GM12878 (cell line): ENCODE measurements at regions not wholly inside any gene's neighbourhood (a gene's known extent, or its start where the extent isn't known, plus 50 kb on each side); places are given as distances from the start of the nearest gene placed in this dataset.

Experiments used
- ATAC-seq: fragments of 200-7000 bp; cut with Tn5 transposase; 3 replicates; pipeline ENCODE4 v1.9.1; 2020; ENCODE audit warnings: mild to moderate bottlenecking, moderate library complexity
- BruUV-seq: library from RNA; stranded (reverse); fragments of 400-500 nt; replicated peaks from 2 replicates; lab custom pipeline; 2021; lab: Mats Ljungman, UMichigan
- CTCF ChIA-PET: fragments of 300-600 bp; sonication (Branson Sonifier 250); formaldehyde crosslinking; extraction: SDS; loops from one replicate; lab custom pipeline; 2021; ENCODE audit warnings: inconsistent platforms; lab: Yijun Ruan, JAX
- POLR2A ChIA-PET: fragments of 350-600 bp; formaldehyde crosslinking; extraction: SDS; loops from one replicate; lab custom pipeline; 2021; ENCODE audit warnings: inconsistent platforms; lab: Charles Lee
- RAD21 ChIA-PET: fragments of 300-600 bp; sonication (Branson Sonifier 250); formaldehyde crosslinking; loops from one replicate; lab custom pipeline; 2023; ENCODE audit warnings: antibody characterized with exemption; ENCODE audit not compliant: unreplicated experiment; lab: Charles Lee
- SMC1A ChIA-PET: fragments of 300-600 bp; sonication (Branson Sonifier 250); formaldehyde crosslinking; loops from one replicate; lab custom pipeline; 2023; ENCODE audit not compliant: unreplicated experiment, uncharacterized antibody; lab: Charles Lee
- DNase-seq: peaks from one replicate; pipeline ENCODE4 v3.0.0-alpha.2; 2011; ENCODE audit warnings: low read depth, low spot score
- FAIRE-seq: peaks from 3 replicates; lab custom pipeline; 2011; peaks lifted over from hg19 to GRCh38; lab: Jason Lieb, UNC
- H2AFZ ChIP-seq: 2 replicates; pipeline ENCODE4 v1.6.0; 2011; ENCODE audit warnings: low read depth, low read length, control low read depth; ENCODE audit not compliant: control insufficient read depth
- H3K27ac ChIP-seq: 2 replicates; pipeline ENCODE4 v1.5.1; 2011; ENCODE audit warnings: control low read depth; ENCODE audit not compliant: control insufficient read depth, insufficient read depth
- H3K27me3 ChIP-seq, 2 experiments: replicated peaks in 1 of 2; 2 replicates each; pipeline versions ENCODE4 v1.6.0 to v1.6.1; 2011; ENCODE audit warnings: low read length in 1 of 2; ENCODE audit not compliant: control insufficient read depth in 2 of 2, insufficient read depth in 2 of 2
- H3K36me3 ChIP-seq, 2 experiments: 2 replicates each; pipeline ENCODE4 v1.5.1; 2011; ENCODE audit warnings: low read length in 1 of 2; ENCODE audit not compliant: control insufficient read depth in 2 of 2, insufficient read depth in 2 of 2
- H3K4me1 ChIP-seq: 2 replicates; pipeline ENCODE4 v1.6.1; 2011; ENCODE audit warnings: mild to moderate bottlenecking, low read length, moderate library complexity, mixed read lengths; ENCODE audit not compliant: control insufficient read depth, insufficient read depth
- H3K4me2 ChIP-seq: 2 replicates; pipeline ENCODE4 v1.6.0; 2011; ENCODE audit warnings: control low read depth; ENCODE audit not compliant: control insufficient read depth, insufficient read depth
- H3K4me3 ChIP-seq: fragments of 200-600 bp; sonication (generic); 2 replicates; pipeline ENCODE4 v1.5.1; 2016
- H3K79me2 ChIP-seq: 2 replicates; pipeline ENCODE4 v1.6.0; 2011; ENCODE audit warnings: low read length; ENCODE audit not compliant: control insufficient read depth, insufficient read depth
- H3K9ac ChIP-seq: 2 replicates; pipeline ENCODE4 v1.8.0; 2011; ENCODE audit warnings: low read length, control low read depth, mixed read lengths; ENCODE audit not compliant: control insufficient read depth, insufficient read depth
- H3K9me3 ChIP-seq: replicated peaks from 3 replicates; pipeline ENCODE4 v1.5.1; 2011; ENCODE audit warnings: mild to moderate bottlenecking, low read length; ENCODE audit not compliant: control insufficient read depth, insufficient read depth
- H4K20me1 ChIP-seq: 2 replicates; pipeline ENCODE4 v1.6.0; 2011; ENCODE audit not compliant: control insufficient read depth, insufficient read depth
- ASH2L ChIP-seq: fragments of 300-600, 200-600 bp; sonication (generic); IDR thresholded peaks from 2 replicates; pipeline ENCODE4 v1.6.1; 2017; ENCODE audit warnings: low read depth, mild to moderate bottlenecking, borderline replicate concordance
- CBX5 ChIP-seq: sonication (generic); IDR thresholded peaks from 2 replicates; pipeline ENCODE4 v1.6.1; 2016; ENCODE audit warnings: low read depth, moderate library complexity, mild to moderate bottlenecking, inconsistent platforms
- IKZF2 ChIP-seq, 2 experiments: fragments of 450-650 bp; IDR thresholded peaks; 2 replicates each; pipeline ENCODE4 v1.6.1; 2017; ENCODE audit warnings: mild to moderate bottlenecking in 2 of 2, moderate library complexity in 2 of 2
- NFYB ChIP-seq: IDR thresholded peaks from 2 replicates; pipeline ENCODE4 v1.6.1; 2011; ENCODE audit warnings: low read depth, mild to moderate bottlenecking, low read length, improper control_type of control experiment, moderate library complexity; ENCODE audit not compliant: insufficient read depth
- PML ChIP-seq: IDR thresholded peaks from 2 replicates; pipeline ENCODE4 v1.6.1; 2012; ENCODE audit warnings: low read length, inconsistent platforms
- RBBP5 ChIP-seq: fragments of 200-600 bp; sonication (generic); conservative IDR thresholded peaks from 2 replicates; pipeline ENCODE4 v1.6.1; 2016
- STAT3 ChIP-seq: IDR thresholded peaks from 2 replicates; pipeline ENCODE4 v1.6.1; 2011; ENCODE audit warnings: low read depth, low read length, improper control_type of control experiment
- TAF1 ChIP-seq: IDR thresholded peaks from 2 replicates; pipeline ENCODE4 v1.6.1; 2011; ENCODE audit warnings: mild to moderate bottlenecking, low read depth, low read length, borderline replicate concordance
- TARDBP ChIP-seq: IDR thresholded peaks from 2 replicates; pipeline ENCODE4 v1.6.1; 2016; ENCODE audit warnings: borderline replicate concordance
- YY1 ChIP-seq: IDR thresholded peaks from 2 replicates; pipeline ENCODE4 v1.6.1; 2011; ENCODE audit warnings: low read depth, mild to moderate bottlenecking, low read length
- WGBS: methylation state at CpG from one replicate; pipeline ENCODE4 v1.1.6; 2016; ENCODE audit warnings: low lambda C conversion rate; ENCODE audit not compliant: insufficient replicate concordance, insufficient coverage; ENCODE audit errors: missing lambda C conversion rate; 5-methylcytosine and 5-hydroxymethylcytosine counted together
- in situ Hi-C: fragments of 300-500 bp; cut with MboI; formaldehyde crosslinking; loops from 9 replicates; pipeline ENCODE4 v1.14.3; 2018; ENCODE audit warnings: mixed read lengths
- intact Hi-C: fragments of 100-400 bp; cut with micrococcal nuclease; formaldehyde crosslinking; loops from one replicate; pipeline ENCODE4 v1.14.2; 2022; ENCODE audit not compliant: unreplicated experiment
- TF ChIP-seq, protein P1 (sequence below): fragments of 450-650 bp; IDR thresholded peaks from 2 replicates; pipeline ENCODE4 v1.6.1; 2017; ENCODE audit warnings: mild to moderate bottlenecking, moderate library complexity
- TF ChIP-seq, protein P2 (sequence below): fragments of 450-650 bp; IDR thresholded peaks from 2 replicates; pipeline ENCODE4 v1.6.1; 2016; ENCODE audit warnings: mild to moderate bottlenecking, moderate library complexity, borderline replicate concordance
- TF ChIP-seq, protein P3 (sequence below): fragments of 450-650 bp; IDR thresholded peaks from 2 replicates; pipeline ENCODE4 v1.6.1; 2014; ENCODE audit warnings: mild to moderate bottlenecking

DNA sequence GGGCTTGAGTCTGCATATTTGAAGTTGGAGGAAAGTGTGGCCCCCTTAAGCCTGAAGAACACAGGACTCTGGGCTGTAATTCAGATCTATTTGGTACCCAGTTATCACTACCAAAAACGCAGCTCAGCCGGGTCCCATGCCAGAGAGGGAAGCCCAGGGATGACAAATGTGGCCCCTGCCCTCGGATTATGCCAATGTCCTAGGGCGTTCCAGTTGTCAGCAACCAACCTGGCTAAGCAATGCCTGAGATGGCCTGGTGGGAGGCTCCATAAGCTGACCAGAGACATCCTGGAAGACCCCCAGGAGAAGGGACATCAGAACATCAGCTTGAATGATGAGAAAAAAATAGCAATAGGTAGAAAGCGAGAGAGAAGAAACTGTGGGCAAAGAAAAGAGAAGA, 79.6 kb upstream of the UQCRFS1 start:
- Histone ChIP-seq H3K27me3 (no peaks in the 10 kb centered on the region), H3K4me3 (no peak overlapping the region), H3K27ac (no peak overlapping the region), H3K9me3 (no peaks in the 10 kb centered on the region), H4K20me1 (no peaks in the 10 kb centered on the region), H3K9ac (no peak overlapping the region), H3K4me1 (no peaks in the 10 kb centered on the region), H3K36me3 (no peaks in the 10 kb centered on the region), H3K79me2 (no peaks in the 10 kb centered on the region), H2AFZ (no peak overlapping the region), H3K4me2 (no peak overlapping the region)
- 12% methylated on average over 5 of the region's 5 CpGs for WGBS
- in situ Hi-C loops (no loop called here), intact Hi-C loops (no loop called here)
- ChIA-PET CTCF (interaction anchor here (0.7 to 1.1 kb wide), 2 partner anchors 20 to 38 kb away, joined by 3 read pairs; no protein-coding TSS in a partner anchor), POLR2A (no interaction called here), RAD21 (no interaction called here), SMC1A (no interaction called here)
- FAIRE-seq (no peak), DNase-seq (no peak), ATAC-seq (no peak)
- no TSS peak for BruUV-seq
- TF ChIP-seq IKZF2 (IDR thresholded peaks at IDR 0.05): no peak
- TF ChIP-seq, protein P1, sequence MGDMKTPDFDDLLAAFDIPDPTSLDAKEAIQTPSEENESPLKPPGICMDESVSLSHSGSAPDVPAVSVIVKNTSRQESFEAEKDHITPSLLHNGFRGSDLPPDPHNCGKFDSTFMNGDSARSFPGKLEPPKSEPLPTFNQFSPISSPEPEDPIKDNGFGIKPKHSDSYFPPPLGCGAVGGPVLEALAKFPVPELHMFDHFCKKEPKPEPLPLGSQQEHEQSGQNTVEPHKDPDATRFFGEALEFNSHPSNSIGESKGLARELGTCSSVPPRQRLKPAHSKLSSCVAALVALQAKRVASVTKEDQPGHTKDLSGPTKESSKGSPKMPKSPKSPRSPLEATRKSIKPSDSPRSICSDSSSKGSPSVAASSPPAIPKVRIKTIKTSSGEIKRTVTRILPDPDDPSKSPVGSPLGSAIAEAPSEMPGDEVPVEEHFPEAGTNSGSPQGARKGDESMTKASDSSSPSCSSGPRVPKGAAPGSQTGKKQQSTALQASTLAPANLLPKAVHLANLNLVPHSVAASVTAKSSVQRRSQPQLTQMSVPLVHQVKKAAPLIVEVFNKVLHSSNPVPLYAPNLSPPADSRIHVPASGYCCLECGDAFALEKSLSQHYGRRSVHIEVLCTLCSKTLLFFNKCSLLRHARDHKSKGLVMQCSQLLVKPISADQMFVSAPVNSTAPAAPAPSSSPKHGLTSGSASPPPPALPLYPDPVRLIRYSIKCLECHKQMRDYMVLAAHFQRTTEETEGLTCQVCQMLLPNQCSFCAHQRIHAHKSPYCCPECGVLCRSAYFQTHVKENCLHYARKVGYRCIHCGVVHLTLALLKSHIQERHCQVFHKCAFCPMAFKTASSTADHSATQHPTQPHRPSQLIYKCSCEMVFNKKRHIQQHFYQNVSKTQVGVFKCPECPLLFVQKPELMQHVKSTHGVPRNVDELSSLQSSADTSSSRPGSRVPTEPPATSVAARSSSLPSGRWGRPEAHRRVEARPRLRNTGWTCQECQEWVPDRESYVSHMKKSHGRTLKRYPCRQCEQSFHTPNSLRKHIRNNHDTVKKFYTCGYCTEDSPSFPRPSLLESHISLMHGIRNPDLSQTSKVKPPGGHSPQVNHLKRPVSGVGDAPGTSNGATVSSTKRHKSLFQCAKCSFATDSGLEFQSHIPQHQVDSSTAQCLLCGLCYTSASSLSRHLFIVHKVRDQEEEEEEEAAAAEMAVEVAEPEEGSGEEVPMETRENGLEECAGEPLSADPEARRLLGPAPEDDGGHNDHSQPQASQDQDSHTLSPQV: no peak
- TF ChIP-seq RBBP5: no peak
- no peak for TF ChIP-seq TAF1
- no peak for TF ChIP-seq YY1
- no peak for TF ChIP-seq PML
- no peak for TF ChIP-seq CBX5
- TF ChIP-seq, protein P2, sequence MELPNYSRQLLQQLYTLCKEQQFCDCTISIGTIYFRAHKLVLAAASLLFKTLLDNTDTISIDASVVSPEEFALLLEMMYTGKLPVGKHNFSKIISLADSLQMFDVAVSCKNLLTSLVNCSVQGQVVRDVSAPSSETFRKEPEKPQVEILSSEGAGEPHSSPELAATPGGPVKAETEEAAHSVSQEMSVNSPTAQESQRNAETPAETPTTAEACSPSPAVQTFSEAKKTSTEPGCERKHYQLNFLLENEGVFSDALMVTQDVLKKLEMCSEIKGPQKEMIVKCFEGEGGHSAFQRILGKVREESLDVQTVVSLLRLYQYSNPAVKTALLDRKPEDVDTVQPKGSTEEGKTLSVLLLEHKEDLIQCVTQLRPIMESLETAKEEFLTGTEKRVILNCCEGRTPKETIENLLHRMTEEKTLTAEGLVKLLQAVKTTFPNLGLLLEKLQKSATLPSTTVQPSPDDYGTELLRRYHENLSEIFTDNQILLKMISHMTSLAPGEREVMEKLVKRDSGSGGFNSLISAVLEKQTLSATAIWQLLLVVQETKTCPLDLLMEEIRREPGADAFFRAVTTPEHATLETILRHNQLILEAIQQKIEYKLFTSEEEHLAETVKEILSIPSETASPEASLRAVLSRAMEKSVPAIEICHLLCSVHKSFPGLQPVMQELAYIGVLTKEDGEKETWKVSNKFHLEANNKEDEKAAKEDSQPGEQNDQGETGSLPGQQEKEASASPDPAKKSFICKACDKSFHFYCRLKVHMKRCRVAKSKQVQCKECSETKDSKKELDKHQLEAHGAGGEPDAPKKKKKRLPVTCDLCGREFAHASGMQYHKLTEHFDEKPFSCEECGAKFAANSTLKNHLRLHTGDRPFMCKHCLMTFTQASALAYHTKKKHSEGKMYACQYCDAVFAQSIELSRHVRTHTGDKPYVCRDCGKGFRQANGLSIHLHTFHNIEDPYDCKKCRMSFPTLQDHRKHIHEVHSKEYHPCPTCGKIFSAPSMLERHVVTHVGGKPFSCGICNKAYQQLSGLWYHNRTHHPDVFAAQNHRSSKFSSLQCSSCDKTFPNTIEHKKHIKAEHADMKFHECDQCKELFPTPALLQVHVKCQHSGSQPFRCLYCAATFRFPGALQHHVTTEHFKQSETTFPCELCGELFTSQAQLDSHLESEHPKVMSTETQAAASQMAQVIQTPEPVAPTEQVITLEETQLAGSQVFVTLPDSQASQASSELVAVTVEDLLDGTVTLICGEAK: no peak
- TF ChIP-seq TARDBP: no peak
- TF ChIP-seq ASH2L: no peak
- no peak for TF ChIP-seq NFYB
- no peak for TF ChIP-seq STAT3
- TF ChIP-seq, protein P3, sequence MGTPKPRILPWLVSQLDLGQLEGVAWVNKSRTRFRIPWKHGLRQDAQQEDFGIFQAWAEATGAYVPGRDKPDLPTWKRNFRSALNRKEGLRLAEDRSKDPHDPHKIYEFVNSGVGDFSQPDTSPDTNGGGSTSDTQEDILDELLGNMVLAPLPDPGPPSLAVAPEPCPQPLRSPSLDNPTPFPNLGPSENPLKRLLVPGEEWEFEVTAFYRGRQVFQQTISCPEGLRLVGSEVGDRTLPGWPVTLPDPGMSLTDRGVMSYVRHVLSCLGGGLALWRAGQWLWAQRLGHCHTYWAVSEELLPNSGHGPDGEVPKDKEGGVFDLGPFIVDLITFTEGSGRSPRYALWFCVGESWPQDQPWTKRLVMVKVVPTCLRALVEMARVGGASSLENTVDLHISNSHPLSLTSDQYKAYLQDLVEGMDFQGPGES: no peak
